ENCODE measurements at regions not wholly inside any gene's neighbourhood (a gene's known extent, or its start where the extent isn't known, plus 50 kb on each side); places are given as distances from the start of the nearest gene placed in this dataset.
A peak's percentile ranks its signal among the peaks of the same experiment; 100 is the strongest.

GRCh38 chr5:90015584-90016018 lies 394.0 kb downstream of the CETN3 start:
- Histone ChIP-seq H3K14ac (ENCODE audit: insufficient read length) (no peak overlapping the region), H3K4me1 (replicated peaks in 1 of 4; ENCODE audit: control insufficient read depth in 3 of 4, insufficient read depth in 4 of 4, low read length in 3 of 4) (peaks cover 0 to 3% (median 1%) of the 10 kb centered on the region in 4 experiments; a peak in 4 of 7 replicates), H3K27me3 (replicated peaks in 1 of 4; ENCODE audit: control insufficient read depth in 3 of 4, extremely low read depth in 1 of 4, insufficient read depth in 3 of 4, low read length in 3 of 4) (no peaks in the 10 kb centered on the region), H2BK20ac (ENCODE audit: low read length) (no peak overlapping the region), H4K20me1 (replicated peaks in 1 of 2; ENCODE audit: control insufficient read depth in 1 of 2, insufficient read depth in 2 of 2, low read length in 2 of 2) (no peaks in the 10 kb centered on the region), H3K56ac (replicated peaks; ENCODE audit: insufficient read length, low read depth, low read length) (no peak overlapping the region), H2BK12ac (ENCODE audit: low read depth, low read length) (no peak overlapping the region), H4K8ac (ENCODE audit: extremely low read depth, insufficient read depth, low read length) (no peak overlapping the region), H3K36me3 (ENCODE audit: control insufficient read depth in 2 of 4, insufficient read depth in 4 of 4, low read length in 3 of 4) (no peaks in the 10 kb centered on the region), H3K23ac (ENCODE audit: insufficient read length) (no peak overlapping the region), H3K9ac (replicated peaks in 1 of 4; ENCODE audit: extremely low read depth in 1 of 4, low read depth in 3 of 4, low read length in 3 of 4) (no peak overlapping the region), H3K4me2 (ENCODE audit: insufficient read depth in 1 of 2, low read depth in 2 of 2, low read length in 2 of 2) (no peak overlapping the region; a peak in 1 of 4 replicates), H2BK120ac (replicated peaks; ENCODE audit: low read depth, low read length) (no peak overlapping the region), H3K79me1 (ENCODE audit: low read depth, low read length) (no peaks in the 10 kb centered on the region), H2BK15ac (ENCODE audit: low read length) (no peak overlapping the region), H3K79me2 (ENCODE audit: control insufficient read depth in 1 of 2, insufficient read depth in 2 of 2, low read length in 2 of 2) (no peaks in the 10 kb centered on the region), H3K4me3 (ENCODE audit: extremely low read depth in 1 of 4, insufficient read depth in 2 of 4, low read depth in 3 of 4, low read length in 4 of 4) (no peak overlapping the region), H2BK5ac (ENCODE audit: low read depth, low read length) (no peak overlapping the region), H4K5ac (ENCODE audit: insufficient read length, low read depth, low read length) (no peak overlapping the region), H3K4ac (replicated peaks; ENCODE audit: insufficient read length, low read depth, low read length) (no peak overlapping the region), H3K9me3 (ENCODE audit: insufficient read depth in 2 of 2, low read depth in 1 of 2, low read length in 1 of 2) (no peaks in the 10 kb centered on the region), H2AFZ (ENCODE audit: low read length) (no peak overlapping the region), H4K91ac (replicated peaks; ENCODE audit: insufficient read length, low read length) (no peak overlapping the region), H2AK5ac (ENCODE audit: low read depth, low read length) (no peak overlapping the region), H3K23me2 (ENCODE audit: low read depth, low read length) (no peaks in the 10 kb centered on the region), H3K27ac (ENCODE audit: low read depth, low read length) (no peak overlapping the region), H3K18ac (ENCODE audit: extremely low read depth, low read length) (no peak overlapping the region)
- peak; percentile 24 for FAIRE-seq
- no peak for DNase-seq (ENCODE audit: low read depth in 1 of 2, low spot score in 2 of 2)
- TF ChIP-seq SIN3A (conservative IDR thresholded peaks at IDR 0.05 in 1 of 2, IDR thresholded peaks at IDR 0.05 in 1 of 2; ENCODE audit: low read depth in 1 of 2, low read length in 2 of 2) (no peak), MAX (IDR thresholded peaks at IDR 0.05) (no peak), POU5F1 (IDR thresholded peaks at IDR 0.05; ENCODE audit: low read depth, low read length) (peak; percentile 42; the same call in 1 of the 2 replicates), CHD2 (IDR thresholded peaks at IDR 0.05; ENCODE audit: low read length) (no peak), MAFK (IDR thresholded peaks at IDR 0.05; ENCODE audit: low read depth, low read length) (peak; percentile 30; the same call in 1 of the 2 replicates), GABPA (IDR thresholded peaks at IDR 0.05; ENCODE audit: borderline replicate concordance, insufficient read depth, low read length) (no peak), RXRA (IDR thresholded peaks at IDR 0.05; ENCODE audit: insufficient read depth, low read depth, low read length) (no peak), FOSL1 (IDR thresholded peaks at IDR 0.05; ENCODE audit: insufficient read depth, low read depth, low read length) (no peak), BRCA1 (IDR thresholded peaks at IDR 0.05; ENCODE audit: low read depth, low read length) (no peak), BACH1 (IDR thresholded peaks at IDR 0.05; ENCODE audit: low read length) (no peak)
- WGBS, 2 experiments (ENCODE audit: extremely low coverage in 1 of 2, insufficient coverage in 1 of 2, insufficient read length in 1 of 2, insufficient replicate concordance in 2 of 2, low coverage in 1 of 2, low lambda C conversion rate in 2 of 2, missing lambda C conversion rate in 1 of 2) = 85% methylated on average over 3 of the region's 3 CpGs; no CpG with 5 or more reads in 1 of the 2 experiments
- ChIA-PET CTCF (ENCODE audit: partially characterized antibody) (interaction anchor here (0.9 to 1.0 kb wide), 2 partner anchors 9 to 17 kb away, joined by 3 read pairs; no protein-coding TSS in a partner anchor), POLR2A (ENCODE audit: partially characterized antibody) (no interaction called here)
